Stromal cell of bone marrow (primary cell): ENCODE measurements at regions not wholly inside any gene's neighbourhood (a gene's known extent, or its start where the extent isn't known, plus 50 kb on each side); places are given as distances from the start of the nearest gene placed in this dataset.
"Not testable (repeated sequence)": the region's sequence is repeated elsewhere in the genome, so short reads cannot be mapped to it uniquely, and the experiment has no call there.

Source experiments
- DNase-seq: peaks from one replicate; pipeline ENCODE4 v3.0.0-alpha.2; 2012; ENCODE audit warnings: low read depth

- peak; percentile 55 for DNase-seq
These were observed 251.1 kb upstream of the TBX18 start for GRCh38 chr6:85015396-85015990.

- DNase-seq = no peak
These were observed 246.5 kb upstream of the TBX18 start for GRCh38 chr6:85010865-85011264.

- DNase-seq = peak; percentile 64
These were observed 244.1 kb upstream of the TBX18 start for GRCh38 chr6:85008296-85009009.

GRCh38 chr6:85006362-85006761 lies 242.0 kb upstream of the TBX18 start:
- no peak for DNase-seq

- DNase-seq = no peak
These were observed 241.1 kb upstream of the TBX18 start for GRCh38 chr6:85005494-85005893.

GRCh38 chr6:85004361-85004995 lies 240.1 kb upstream of the TBX18 start:
- DNase-seq = peak; percentile 55

GRCh38 chr6:85002847-85003246 lies 238.4 kb upstream of the TBX18 start:
- DNase-seq = no peak

- no peak for DNase-seq
These were observed 235.6 kb upstream of the TBX18 start for GRCh38 chr6:85000001-85000400.

GRCh38 chr6:84998223-84998622 lies 233.8 kb upstream of the TBX18 start:
- no peak for DNase-seq

GRCh38 chr6:84988766-84989165 lies 224.4 kb upstream of the TBX18 start:
- not testable (repeated sequence) for DNase-seq

GRCh38 chr6:84985490-84985889 lies 221.1 kb upstream of the TBX18 start:
- not testable (repeated sequence) for DNase-seq

- peak; percentile 38 for DNase-seq
These were observed 215.1 kb upstream of the TBX18 start for GRCh38 chr6:84979541-84979940.

GRCh38 chr6:84977363-84977705 lies 212.9 kb upstream of the TBX18 start:
- no peak for DNase-seq

GRCh38 chr6:84976526-84977362 lies 212.3 kb upstream of the TBX18 start:
- DNase-seq = peak; percentile 8

GRCh38 chr6:84975316-84975715 lies 210.9 kb upstream of the TBX18 start:
- no peak for DNase-seq

- DNase-seq = no peak
These were observed 209.2 kb upstream of the TBX18 start for GRCh38 chr6:84973606-84974005.

GRCh38 chr6:84967965-84968364 lies 203.6 kb upstream of the TBX18 start:
- DNase-seq = no peak

- DNase-seq = peak; percentile 8
These were observed 203.0 kb upstream of the TBX18 start for GRCh38 chr6:84967389-84967788.

- DNase-seq = no peak
These were observed 188.8 kb upstream of the TBX18 start for GRCh38 chr6:84953111-84953755.

- DNase-seq = not testable (repeated sequence)
These were observed 180.5 kb upstream of the TBX18 start for GRCh38 chr6:84944926-84945325.

- no peak for DNase-seq
These were observed 179.5 kb upstream of the TBX18 start for GRCh38 chr6:84943905-84944304.

GRCh38 chr6:84941609-84942008 lies 177.2 kb upstream of the TBX18 start:
- not testable (repeated sequence) for DNase-seq
